IPS-18a (cell line): ENCODE measurements at regions not wholly inside any gene's neighbourhood (a gene's known extent, or its start where the extent isn't known, plus 50 kb on each side); places are given as distances from the start of the nearest gene placed in this dataset.

Source experiments
- H3K27ac ChIP-seq: one replicate; pipeline ENCODE4 v1.5.1; 2013; ENCODE audit warnings: low read length
- H3K27me3 ChIP-seq: one replicate; pipeline ENCODE4 v1.6.1; 2013; ENCODE audit warnings: mild to moderate bottlenecking, low read length; ENCODE audit not compliant: control insufficient read depth, insufficient read depth
- H3K36me3 ChIP-seq: one replicate; pipeline ENCODE4 v1.6.1; 2013; ENCODE audit warnings: low read depth, low read length; ENCODE audit not compliant: control insufficient read depth
- H3K4me1 ChIP-seq: one replicate; pipeline ENCODE4 v1.6.1; 2013; ENCODE audit warnings: low read depth, low read length; ENCODE audit not compliant: control insufficient read depth
- H3K4me3 ChIP-seq: one replicate; pipeline ENCODE4 v1.5.1; 2013; ENCODE audit warnings: low read length
- H3K9ac ChIP-seq: one replicate; pipeline ENCODE4 v1.6.1; 2013; ENCODE audit warnings: mild to moderate bottlenecking, low read length, moderate library complexity
- H3K9me3 ChIP-seq: one replicate; pipeline ENCODE4 v1.6.1; 2013; ENCODE audit warnings: low read depth, low read length; ENCODE audit not compliant: control insufficient read depth

DNA sequence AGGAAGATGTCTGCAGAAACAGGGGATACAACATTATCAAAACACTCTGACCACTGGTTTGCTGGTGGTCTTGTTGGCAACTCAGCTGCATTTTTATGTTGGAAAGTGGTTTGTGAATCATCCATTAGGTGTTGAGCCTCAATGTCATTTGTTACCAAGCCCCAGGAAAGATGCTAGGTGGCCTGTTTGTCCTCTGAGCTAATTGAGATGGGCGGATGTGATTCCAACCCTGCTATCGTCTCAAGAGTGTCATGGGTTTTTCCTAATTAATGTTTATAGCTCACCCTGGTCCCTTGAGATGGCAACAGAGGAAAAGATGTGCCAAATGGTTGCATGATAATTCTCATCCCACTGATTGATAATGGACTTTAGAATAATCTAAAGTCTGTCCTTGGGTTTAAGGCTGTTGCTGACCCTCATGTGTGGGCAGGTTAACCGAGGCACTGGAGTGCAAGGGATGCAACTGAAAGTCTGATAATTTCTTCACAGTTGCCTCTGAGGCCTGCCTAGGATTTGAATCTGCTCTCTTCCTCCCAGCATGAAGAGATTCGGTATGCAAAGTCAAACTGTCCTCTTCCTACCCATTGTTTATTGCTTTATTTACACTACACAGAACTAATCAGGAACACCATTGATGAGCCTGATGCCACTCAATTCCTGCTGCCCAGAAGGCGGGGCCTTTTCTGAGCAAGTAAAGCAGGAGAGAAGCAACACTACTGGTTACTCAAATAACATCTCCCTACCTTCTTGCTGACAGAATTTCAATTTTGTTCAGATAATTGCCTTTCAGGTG is 166.2 kb upstream of the TBC1D5 start:
- no peak overlapping the region for H3K9ac ChIP-seq
- H3K9me3 ChIP-seq: no peaks in the 10 kb centered on the region
- H3K27me3 ChIP-seq: no peaks in the 10 kb centered on the region
- no peak overlapping the region for H3K27ac ChIP-seq
- H3K4me1 ChIP-seq: peaks cover 10% of the 10 kb centered on the region
- H3K4me3 ChIP-seq: no peak overlapping the region
- H3K36me3 ChIP-seq: no peaks in the 10 kb centered on the region

DNA sequence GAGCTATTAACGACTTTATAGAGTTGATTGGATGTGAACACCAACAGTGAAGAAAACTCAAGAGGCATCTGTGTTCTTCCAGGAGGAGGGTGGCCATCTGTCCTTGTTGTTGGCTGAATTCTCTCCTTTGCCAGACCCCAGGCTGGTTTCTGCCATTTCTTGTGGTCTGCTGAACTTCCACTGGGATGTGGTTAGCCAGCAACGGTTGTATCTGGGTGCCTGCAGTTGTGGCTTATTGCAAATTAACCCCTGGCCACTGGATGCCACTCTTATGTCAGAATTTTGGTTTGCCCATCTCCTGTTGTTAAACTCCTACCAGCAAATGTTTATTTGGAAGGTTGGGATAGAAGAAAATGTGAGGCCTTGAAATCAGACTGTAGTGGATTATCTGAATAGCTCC is 163.6 kb upstream of the TBC1D5 start:
- no peak overlapping the region for H3K27ac ChIP-seq
- no peak overlapping the region for H3K9ac ChIP-seq
- peaks cover 3% of the 10 kb centered on the region for H3K9me3 ChIP-seq

GRCh38 chr3:17901893-17902292 is 159.5 kb upstream of the TBC1D5 start:
- Histone ChIP-seq H3K27me3 (no peaks in the 10 kb centered on the region), H3K9me3 (peaks cover 3% of the 10 kb centered on the region), H3K36me3 (no peaks in the 10 kb centered on the region), H3K27ac (no peak overlapping the region), H3K9ac (no peak overlapping the region), H3K4me3 (no peak overlapping the region), H3K4me1 (no peaks in the 10 kb centered on the region)

More for the DNA sequence above, 163.6 kb upstream of the TBC1D5 start:
- no peaks in the 10 kb centered on the region for H3K27me3 ChIP-seq
- peaks cover 10% of the 10 kb centered on the region for H3K4me1 ChIP-seq
- H3K36me3 ChIP-seq: no peaks in the 10 kb centered on the region
- H3K4me3 ChIP-seq: no peak overlapping the region

DNA sequence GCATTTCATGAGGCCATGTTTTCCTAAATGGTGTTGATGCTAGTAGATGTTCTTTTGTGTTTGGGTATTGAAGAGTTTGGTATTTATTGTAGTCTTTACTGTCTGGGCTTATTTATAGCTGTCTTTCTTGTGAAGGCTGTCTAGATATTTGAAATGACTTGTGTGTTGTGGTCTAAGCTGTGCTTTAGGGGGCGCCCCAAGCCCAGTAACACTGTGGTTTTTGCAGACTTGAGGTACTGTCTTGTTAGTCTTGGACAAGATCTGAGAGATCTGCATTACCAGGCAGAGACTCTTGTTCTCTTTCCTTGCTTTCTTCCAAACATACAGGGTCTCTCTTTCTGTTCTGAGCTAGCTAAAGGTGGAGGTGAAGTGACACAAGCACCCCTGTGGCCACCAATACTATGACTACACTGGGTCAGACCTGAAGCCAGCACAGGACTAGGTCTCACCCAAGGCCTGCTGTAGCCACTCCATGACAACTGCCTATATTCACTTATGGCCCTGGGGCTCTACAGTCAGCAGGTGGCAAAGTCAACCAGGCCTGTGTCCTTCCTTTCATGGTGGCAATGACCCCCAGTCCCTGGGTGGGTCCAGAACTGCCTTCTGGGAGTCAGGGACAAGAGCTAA is 152.1 kb upstream of the TBC1D5 start:
- H3K4me3 ChIP-seq: no peak overlapping the region
- H3K27me3 ChIP-seq: no peaks in the 10 kb centered on the region
- no peak overlapping the region for H3K9ac ChIP-seq
- no peaks in the 10 kb centered on the region for H3K4me1 ChIP-seq
- no peaks in the 10 kb centered on the region for H3K36me3 ChIP-seq
- no peak overlapping the region for H3K27ac ChIP-seq
- H3K9me3 ChIP-seq: no peaks in the 10 kb centered on the region

DNA sequence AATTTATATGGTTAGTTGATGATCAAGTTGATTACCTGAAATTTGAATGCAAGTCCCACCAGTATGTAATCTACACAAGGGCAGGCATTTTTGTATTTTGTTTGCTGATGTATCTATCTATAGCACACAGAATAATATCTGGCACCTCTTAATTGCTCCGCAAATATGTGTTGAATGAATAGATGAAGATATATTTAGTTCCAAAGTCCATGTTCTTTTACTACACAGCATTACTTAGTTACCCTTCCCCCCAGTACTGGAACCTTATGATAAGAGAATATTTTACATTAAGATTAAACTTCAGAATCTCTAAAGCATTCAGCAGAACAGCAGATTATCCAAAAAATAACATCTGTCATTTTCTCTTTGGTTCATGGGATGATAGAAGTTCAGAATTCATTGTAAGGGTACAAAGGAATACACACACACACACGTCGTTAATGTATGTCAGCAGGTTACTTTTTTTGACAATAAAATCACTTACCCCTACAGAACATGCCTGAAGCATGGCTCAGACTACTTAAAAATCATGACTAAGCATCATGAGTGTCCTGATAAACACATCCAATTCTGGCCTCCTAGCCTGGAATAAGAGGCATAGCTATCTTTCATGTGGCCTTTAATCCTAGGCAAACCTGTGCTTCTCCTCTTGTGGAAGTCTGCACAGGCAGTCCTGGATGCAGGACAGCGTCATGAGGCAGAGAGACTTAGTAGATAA is 148.9 kb upstream of the TBC1D5 start:
- Histone ChIP-seq H3K27ac (no peak overlapping the region), H3K4me1 (no peaks in the 10 kb centered on the region), H3K27me3 (no peaks in the 10 kb centered on the region), H3K9me3 (no peaks in the 10 kb centered on the region), H3K36me3 (no peaks in the 10 kb centered on the region), H3K4me3 (no peak overlapping the region), H3K9ac (no peak overlapping the region)

GRCh38 chr3:17885986-17886385 is 143.6 kb upstream of the TBC1D5 start:
- no peaks in the 10 kb centered on the region for H3K4me1 ChIP-seq
- no peaks in the 10 kb centered on the region for H3K36me3 ChIP-seq
- no peak overlapping the region for H3K27ac ChIP-seq
- H3K4me3 ChIP-seq: no peak overlapping the region
- H3K9me3 ChIP-seq: no peaks in the 10 kb centered on the region
- H3K9ac ChIP-seq: no peak overlapping the region
- H3K27me3 ChIP-seq: no peaks in the 10 kb centered on the region

- Histone ChIP-seq H3K27ac (no peak overlapping the region), H3K4me3 (no peak overlapping the region), H3K27me3 (no peaks in the 10 kb centered on the region), H3K36me3 (no peaks in the 10 kb centered on the region), H3K9me3 (no peaks in the 10 kb centered on the region), H3K9ac (no peak overlapping the region), H3K4me1 (no peaks in the 10 kb centered on the region)
Observed at GRCh38 chr3:17882981-17883380, 140.6 kb upstream of the TBC1D5 start.

- Histone ChIP-seq H3K9me3 (no peaks in the 10 kb centered on the region), H3K36me3 (no peaks in the 10 kb centered on the region), H3K4me1 (no peaks in the 10 kb centered on the region), H3K27ac (no peak overlapping the region), H3K4me3 (no peak overlapping the region), H3K9ac (no peak overlapping the region), H3K27me3 (no peaks in the 10 kb centered on the region)
Observed at GRCh38 chr3:17877299-17877698, 134.9 kb upstream of the TBC1D5 start.

DNA sequence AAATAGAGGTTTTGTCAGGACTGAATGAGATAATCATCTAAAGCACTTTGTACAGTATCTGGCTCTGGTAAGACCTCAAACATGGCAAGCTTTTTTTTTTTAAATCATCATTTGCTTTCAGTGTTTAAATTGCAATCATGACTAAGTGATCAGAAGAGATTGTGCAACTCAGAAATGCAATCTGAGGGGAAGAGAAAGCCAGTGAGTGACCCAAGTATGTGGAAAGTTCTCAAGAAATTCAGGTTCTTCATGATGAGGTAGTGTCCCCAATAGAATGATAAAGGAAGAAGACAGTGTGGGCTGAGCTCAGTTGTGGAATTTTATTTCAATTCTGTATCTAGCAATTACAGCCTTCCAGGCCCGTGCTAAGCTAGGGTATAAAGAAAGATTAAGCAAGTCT is 132.2 kb upstream of the TBC1D5 start:
- no peaks in the 10 kb centered on the region for H3K9me3 ChIP-seq
- H3K9ac ChIP-seq: no peak overlapping the region
- no peaks in the 10 kb centered on the region for H3K27me3 ChIP-seq

DNA sequence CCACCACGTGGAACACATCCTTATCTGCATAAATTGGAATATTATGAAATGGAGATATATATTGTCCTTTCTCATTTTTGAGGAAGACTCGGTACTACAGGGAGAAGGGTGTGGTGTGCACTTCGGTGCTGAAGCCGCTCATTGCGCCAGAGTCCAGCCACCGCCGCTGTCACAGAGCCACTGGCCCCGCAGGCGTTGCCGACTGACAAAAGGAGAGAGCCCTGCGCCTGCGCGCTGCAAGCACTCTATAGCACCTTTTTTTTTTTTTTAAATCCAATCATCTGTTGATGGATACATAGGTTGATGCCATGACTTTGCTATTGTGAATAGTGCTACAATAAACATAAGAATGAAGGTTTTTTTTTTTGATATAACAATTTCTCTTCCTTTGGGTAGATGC is 130.0 kb upstream of the TBC1D5 start:
- Histone ChIP-seq H3K27ac (no peak overlapping the region), H3K4me3 (no peak overlapping the region), H3K36me3 (no peaks in the 10 kb centered on the region), H3K4me1 (no peaks in the 10 kb centered on the region), H3K9ac (no peak overlapping the region), H3K9me3 (no peaks in the 10 kb centered on the region), H3K27me3 (no peaks in the 10 kb centered on the region)

More for the DNA sequence above, 132.2 kb upstream of the TBC1D5 start:
- H3K4me3 ChIP-seq: no peak overlapping the region
- H3K4me1 ChIP-seq: no peaks in the 10 kb centered on the region
- no peaks in the 10 kb centered on the region for H3K36me3 ChIP-seq
- H3K27ac ChIP-seq: no peak overlapping the region

DNA sequence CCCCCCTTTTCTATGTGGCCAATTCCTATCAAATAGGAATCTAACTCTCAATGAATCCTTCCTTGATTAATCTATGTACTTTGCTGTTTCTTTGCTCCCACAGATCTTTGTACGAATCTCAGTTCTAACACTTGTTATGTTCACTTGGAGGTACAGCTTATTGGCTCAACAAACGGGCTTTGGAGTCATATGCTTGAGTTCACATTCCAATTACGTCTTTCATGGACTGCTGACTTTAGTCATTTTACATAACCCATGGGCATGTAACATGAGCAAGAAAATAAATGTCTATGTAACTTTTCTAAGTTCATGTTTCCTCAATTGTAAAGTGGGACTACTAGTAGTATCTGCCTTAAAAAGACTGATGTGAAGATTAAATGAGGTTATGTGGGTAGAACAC is 123.2 kb upstream of the TBC1D5 start:
- H3K27ac ChIP-seq: no peak overlapping the region
- H3K9me3 ChIP-seq: peaks cover 4% of the 10 kb centered on the region

More for the DNA sequence above, 123.2 kb upstream of the TBC1D5 start:
- Histone ChIP-seq H3K9ac (no peak overlapping the region), H3K4me1 (no peaks in the 10 kb centered on the region), H3K36me3 (no peaks in the 10 kb centered on the region), H3K27me3 (no peaks in the 10 kb centered on the region), H3K4me3 (no peak overlapping the region)
